ENCODE measurements at regions not wholly inside any gene's neighbourhood (a gene's known extent, or its start where the extent isn't known, plus 50 kb on each side); places are given as distances from the start of the nearest gene placed in this dataset.

GRCh38 chr1:81681601-81682266, 119.0 kb upstream of the ADGRL2 start:
- TF ChIP-seq CTCF (IDR thresholded peaks at IDR 0.05) (no peak), POLR2A (IDR thresholded peaks at IDR 0.05) (no peak)
